GM19324 (cell line): ENCODE measurements at regions not wholly inside any gene's neighbourhood (a gene's known extent, or its start where the extent isn't known, plus 50 kb on each side); places are given as distances from the start of the nearest gene placed in this dataset.

ENCODE experiments used
- ATAC-seq: cut with Tn5 transposase; IDR thresholded peaks from one replicate; pipeline ENCODE4 v1.9.1; 2021; ENCODE audit warnings: mild to moderate bottlenecking, moderate library complexity; ENCODE audit not compliant: unreplicated experiment, low FRiP score

DNA sequence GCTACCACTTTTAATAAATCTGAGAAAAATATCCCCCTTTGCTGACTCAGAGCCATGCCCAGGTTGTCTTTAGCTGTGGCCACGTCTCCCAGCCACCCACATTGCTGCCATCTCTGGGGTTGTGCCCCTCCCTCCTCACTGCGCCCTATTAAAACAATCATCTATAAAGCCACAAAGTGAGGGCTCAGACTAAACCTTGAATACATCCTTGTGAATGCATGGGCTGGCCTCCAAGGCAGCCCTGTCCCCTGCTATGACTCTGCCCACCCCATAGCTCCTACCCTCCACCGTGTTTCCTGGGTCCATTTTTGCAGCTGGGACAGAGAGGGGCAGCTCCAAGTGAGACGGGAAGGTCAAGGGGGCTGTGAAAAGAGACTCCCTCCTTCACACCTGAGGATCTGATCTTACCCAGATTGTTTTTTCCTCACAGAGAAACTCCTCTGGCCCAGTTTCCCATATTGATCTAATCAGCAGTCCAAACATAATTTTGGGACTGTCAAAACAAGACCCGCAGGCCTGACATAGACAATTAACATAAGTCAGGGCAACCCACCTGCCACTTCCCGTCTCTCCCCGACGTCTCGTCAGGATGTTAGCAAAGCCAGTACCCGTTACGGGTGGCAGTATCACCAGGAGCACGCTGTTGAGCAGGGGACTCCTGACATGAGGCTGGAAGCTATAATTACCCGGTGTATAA is 199.0 kb downstream of the KATNAL1 start:
- no peak for ATAC-seq

DNA sequence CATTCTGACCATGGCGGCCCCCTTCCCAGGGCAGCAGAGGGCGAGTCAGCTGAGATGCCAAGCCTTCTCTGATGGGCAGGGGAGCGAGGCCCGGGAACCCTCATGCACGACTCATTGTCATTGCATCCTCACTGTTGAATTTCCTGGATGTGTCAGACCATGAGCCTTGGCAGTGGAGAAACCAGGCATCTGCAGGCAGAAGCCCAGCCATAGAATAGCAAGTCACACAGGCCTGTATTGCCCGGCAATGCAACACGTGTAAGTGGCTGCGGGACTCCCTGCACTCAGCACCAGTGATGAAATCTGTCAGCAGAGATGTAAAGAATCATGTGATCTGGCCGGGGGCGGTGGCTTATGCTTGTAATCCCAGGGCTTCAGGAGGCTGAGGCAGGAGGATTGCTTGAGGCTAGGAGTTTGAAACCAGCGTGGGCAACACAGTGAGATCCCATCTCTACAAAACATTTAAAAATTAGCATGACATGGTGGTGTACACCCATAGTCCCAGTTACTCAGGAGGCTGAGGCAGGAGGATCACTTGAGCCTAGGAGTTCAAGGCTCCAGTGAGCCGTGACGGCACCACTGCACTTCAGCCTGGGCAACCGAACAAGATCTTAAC is 199.7 kb downstream of the KATNAL1 start:
- ATAC-seq: no peak

DNA sequence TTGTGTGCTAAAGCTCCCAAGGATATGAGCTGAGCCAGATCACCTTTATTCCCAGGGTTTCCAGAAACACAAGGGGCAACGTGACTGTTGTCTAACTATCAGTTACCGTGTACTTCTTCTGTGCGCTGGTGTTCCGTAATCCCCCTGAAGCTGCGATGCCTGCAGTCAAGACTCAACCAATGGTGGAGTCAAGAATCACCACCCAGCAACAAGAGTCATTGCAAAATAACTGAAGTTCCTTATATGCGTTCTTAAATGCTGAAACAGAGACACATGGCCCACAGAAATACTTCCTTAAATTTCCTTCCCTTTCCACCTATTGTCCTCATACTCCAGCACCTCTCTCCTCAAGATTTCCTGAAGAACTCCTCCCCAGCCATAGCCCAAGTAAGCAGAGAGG is 200.2 kb downstream of the KATNAL1 start:
- no peak for ATAC-seq

DNA sequence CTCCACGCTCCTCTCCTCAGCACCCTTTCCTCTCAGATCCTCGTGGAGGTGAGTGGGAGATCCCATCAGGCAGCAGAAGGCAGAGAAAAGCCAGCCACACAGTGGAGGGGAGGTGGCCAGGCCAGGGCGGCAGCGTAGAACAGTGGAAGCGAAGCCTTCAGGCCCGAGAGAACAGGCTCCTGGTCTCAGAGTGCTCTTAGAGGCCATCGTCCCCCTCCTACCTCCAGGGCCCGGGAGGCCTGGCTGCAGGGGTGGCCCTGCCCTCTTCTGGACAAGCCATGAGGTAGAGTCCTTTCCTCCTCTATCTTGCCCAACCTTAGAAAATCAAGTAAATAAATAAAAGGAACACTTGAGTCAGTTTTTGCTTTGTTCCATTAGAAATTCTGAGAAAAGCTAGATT is 202.0 kb downstream of the KATNAL1 start:
- ATAC-seq: no peak

DNA sequence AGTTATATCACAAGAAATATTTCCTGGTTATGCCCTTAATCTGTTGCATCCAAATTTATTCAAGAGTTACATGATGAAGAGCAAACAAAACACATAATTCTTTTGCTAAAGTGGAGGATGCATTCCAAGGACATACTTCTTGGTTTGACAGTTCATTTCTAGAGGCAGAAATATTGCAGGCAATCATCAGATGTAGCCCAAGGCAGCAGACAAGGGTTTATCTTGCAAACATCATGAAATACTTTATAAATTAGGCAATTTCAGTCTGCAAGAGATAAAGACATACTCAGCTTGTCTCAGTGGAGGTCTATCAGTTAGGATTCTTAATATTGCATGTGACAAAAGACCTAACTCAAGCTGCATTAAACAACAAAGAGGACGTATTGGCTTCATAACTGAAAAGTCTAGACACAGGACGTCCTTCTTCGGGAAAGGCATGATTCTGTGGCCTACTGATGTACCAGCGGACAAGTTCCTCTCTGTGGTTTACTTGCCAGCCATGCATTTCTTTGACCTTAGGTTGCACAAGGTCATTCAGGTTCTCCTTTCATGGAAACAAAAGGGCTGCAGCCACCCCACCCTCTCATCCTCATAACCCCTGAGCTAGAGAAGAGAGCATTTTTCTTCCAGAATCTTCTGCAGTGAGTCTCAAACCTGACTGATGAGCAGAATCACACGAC is 204.1 kb downstream of the KATNAL1 start:
- no peak for ATAC-seq

DNA sequence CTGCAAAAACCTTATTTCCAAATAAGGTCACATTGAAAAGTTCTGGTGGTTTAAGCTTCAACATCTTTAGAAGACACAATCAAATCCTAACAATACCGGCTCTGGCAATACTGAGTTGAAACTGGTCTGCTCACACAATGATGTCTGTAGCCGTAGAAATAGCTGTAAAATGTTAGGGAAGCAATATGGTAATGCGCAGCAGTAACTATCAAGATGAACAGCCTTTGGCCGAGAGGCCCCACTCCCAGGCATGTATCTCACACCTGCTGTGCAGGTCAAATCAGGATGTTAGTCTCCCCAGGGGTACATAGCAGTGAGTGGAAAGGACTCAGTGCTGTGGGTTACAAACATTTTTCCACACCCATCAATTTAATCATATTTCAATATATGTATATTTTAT is 207.1 kb downstream of the KATNAL1 start:
- ATAC-seq: no peak

DNA sequence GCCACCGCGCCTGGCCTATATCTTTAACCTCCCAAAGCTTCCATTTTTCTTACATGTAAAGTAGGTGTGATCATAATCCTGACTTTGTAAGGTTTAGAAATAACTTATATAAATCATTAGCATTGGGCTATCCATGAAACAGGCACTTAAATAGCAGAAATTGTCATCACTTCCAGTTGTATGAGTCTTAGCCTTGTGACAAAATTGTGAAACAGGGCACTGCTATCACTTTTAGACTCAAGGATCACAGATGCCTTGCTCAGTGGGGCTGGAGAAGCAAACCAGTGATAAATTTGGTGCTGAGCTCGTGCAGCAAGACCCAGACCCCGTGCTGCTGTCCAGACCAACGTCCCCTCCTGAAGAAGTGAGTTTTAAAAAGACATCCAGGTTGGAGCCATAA is 209.7 kb downstream of the KATNAL1 start:
- ATAC-seq: no peak

DNA sequence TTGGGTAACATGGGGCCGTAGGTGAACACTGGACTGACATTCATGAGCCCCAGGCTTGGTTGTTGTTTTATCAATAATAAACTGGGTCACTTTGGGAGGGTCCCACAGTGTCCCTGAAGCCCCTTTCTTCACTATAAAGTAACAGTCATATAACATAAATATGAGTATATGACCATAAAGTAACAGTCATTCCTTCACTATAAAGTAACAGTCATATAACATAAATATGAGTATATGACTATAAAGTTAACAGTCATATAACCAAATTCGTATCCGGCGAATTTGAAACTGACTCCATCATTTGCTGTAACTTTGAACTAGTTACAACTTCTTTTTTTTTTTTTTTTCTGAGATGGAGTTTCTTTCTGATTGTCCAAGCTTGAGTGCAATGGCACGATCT is 210.3 kb downstream of the KATNAL1 start:
- ATAC-seq: no peak

DNA sequence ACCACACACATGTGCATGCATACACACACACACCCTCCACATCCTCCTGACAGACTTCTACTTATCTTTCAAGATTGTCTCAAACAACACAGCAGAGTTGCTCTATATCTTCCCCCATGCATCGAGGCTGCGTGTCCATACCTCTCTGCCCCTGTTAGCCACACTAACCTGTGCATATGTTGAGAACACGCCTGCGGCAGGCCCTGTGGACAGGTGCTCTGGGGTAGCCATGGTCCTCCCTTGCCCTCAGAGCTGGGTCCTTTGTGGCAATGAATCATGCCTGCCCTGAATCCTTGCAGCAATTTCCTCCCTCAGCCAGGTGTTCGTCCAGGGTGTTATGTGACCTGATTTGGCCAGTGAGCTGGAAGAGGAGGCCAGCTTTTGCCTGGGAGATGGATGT is 213.3 kb downstream of the KATNAL1 start:
- ATAC-seq: no peak

DNA sequence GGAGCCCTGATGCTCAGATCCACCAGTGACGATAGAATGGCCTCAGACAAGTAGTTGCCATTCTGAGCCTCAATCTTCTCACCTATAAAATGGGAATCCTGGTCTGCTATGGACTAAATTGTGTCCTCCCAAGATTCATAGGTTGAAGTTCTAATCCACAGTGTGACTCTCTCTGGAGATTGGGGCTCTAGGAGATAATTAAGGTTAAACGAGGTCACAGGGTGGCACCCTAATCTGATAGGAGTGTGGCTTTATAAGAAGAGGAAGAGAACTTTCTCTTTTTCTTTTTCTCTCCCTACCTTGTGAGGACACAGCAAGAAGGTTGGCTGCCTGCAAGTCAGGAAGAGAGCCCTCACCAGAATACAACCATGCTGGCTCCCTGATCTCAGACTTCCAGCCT is 214.1 kb downstream of the KATNAL1 start:
- ATAC-seq: no peak

DNA sequence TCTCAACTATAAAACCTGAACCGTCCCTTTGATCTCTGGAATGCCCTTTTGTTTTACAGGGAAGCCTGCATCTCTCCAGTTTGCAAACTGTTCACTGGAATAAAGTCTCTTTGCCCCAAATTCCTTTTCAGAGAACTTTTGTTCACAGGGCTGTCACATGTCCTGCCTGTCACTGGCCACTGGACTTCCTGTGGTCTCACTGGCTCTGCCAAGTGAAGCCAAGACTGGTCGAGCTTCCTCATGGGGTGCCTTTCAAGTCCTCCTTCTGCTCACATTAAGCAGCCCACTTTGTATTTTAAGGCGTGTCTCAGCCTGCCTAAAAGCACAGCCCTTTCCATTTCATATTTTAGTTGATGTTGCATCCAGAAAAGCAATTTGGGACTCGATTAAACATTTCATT is 215.7 kb downstream of the KATNAL1 start:
- no peak for ATAC-seq

DNA sequence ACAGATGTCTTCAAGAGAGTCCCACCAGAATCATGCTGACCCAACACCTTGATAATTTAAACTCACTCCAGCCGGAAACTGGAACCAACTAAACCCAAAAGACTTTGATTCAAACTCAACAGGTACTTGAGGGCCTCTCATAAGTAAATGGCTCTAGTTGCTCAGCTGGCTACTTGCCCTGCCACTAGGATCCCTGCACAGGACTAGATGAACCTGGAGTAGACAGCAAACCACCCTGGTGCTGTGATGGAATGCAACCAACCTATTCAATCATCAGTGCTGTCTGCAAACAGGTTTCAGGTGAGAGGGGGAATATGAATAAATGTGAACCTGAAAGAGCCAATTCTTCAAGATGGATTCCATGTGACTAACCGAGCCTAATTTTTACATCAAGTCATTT is 216.3 kb downstream of the KATNAL1 start:
- no peak for ATAC-seq

DNA sequence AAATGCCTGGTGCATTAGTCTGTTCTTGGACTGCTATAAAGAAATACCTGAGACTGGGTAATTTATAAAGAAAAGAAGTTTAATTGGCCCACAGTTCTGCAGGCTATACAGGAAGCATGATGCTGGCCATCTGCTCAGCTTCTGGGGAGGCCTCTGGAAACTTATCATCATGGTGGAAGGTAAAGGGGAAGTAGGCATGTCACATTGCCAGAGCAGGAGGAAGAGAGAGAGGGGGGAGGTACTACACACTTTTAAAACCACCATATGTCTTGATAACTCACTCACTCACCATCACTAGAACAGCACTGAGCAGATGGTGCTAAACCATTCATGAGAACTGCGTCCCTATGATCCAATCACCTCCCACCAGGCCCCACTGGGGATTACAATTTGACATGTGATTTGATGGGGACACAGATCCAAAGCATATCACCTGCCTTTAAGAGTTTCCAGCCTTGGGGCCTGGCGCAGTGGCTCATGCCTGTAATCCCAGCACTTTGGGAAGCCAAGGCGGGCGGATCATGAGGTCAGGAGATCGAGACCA is 219.0 kb downstream of the KATNAL1 start:
- ATAC-seq: no peak

DNA sequence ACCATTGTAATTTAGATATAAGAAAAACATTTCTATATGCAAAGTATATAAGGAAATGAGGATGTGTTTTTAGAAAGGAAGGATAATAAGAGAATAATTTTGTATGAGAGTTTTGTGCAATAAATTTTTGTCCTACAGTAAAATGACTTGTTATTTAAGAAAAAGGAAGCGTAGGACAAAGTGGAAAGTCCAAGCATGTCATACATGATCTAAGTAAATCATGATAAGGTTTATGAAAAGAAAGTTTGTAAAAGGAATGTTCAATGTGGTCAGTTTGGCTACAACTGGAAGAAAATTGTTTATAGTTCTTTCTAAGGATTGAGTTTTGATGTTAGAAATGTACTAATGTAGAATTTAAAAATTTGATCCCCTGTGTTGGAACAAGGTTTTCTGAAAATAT is 222.3 kb downstream of the KATNAL1 start:
- no peak for ATAC-seq

DNA sequence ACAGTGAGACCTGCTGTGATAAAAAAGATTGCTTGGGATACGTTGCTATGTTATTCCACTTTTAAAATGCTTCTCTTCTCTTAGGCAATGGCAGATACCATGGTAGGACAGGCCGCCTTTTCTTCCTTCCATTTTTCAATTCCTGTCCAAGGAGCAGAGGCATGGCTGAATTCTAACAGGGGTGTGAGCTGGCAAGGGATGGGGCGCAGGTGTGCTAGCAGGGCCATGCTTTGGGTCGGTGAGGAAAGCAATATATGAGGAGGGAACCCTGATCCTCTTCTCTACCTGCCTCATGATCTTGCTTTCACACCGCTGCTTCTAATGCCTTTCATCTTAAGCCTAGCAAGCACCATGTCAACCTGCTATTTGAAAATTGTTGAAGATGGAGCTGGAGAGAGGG is 225.0 kb downstream of the KATNAL1 start:
- ATAC-seq: no peak

DNA sequence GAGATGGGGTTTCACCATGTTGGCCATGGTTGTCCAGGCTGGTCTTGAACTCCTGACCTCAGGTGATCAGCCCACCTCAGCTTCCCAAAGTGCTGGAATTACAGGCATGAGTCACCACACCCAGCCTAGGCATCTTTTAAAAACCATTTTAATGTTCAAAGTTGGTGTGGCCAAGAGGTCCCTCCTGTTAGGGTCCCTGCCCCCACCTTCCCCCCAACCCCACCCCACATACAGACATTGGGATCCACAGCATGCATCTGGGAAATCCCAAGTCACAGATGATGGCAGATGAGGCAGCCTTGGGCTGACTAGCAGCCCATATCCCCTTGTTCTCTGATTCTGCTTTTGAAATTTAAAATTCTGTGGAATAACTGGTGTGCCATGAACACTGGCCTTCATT is 226.0 kb downstream of the KATNAL1 start:
- no peak for ATAC-seq

DNA sequence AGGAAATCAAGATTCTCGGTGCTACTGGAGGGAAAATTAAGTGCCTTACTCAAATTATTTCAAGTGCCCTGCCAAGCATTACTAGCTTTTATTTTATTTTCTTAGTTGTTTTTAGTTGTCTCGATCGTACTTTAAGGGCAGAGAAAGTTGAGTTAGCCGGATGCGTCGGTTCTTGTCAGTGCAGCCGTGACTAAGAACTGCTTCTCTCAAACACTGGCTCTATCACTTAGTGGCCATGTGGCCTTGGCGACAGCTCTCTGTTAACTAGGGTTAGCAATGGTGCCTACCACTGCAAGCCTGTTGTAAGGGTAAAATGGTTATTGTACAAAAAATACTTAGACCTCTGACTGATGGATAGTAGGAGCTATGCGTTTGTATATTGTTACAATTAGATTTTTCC is 227.8 kb downstream of the KATNAL1 start:
- ATAC-seq: no peak

DNA sequence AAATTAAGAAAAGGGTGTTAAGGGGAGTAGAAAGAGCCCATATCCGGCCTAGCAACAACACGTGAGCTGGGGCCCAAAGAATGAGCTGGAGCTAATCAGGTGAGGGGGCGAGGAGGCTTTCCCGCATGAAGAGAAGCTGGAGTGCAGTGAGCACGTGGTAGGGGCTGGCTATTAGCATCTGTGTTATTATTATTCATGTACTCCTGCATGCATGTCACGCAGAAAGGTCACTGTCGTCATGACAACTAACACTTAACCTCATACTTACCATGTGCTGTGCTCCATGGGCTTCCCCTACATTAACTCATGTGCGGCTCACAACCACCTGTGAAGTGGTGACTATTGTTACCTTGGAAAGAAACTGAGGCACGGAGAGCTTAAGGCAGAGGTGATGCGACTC is 227.6 kb upstream of the UBL3 start:
- no peak for ATAC-seq

DNA sequence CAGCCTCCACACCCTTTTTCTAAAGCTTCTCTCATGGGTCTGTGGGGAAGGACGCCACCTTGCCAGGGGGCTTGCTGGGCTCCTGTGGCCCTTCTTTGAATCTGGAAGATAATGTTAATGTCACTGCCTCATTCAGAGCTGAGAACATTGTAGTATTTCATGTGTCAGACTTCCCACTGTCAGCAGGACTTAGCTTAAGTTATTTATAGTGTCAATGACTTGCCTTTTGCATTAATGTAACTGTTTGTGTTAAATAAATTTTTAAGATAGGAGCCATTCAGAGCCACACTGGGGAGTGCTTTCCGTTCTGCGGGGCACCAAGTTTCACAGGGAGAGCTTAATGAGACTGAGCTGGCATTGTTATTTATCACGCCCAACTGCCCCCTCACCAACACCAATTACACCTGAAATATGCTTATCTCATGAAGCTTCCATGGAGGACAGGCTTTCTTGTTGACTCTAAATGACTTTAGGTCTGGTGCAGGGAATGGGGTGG is 226.9 kb upstream of the UBL3 start:
- ATAC-seq: no peak

DNA sequence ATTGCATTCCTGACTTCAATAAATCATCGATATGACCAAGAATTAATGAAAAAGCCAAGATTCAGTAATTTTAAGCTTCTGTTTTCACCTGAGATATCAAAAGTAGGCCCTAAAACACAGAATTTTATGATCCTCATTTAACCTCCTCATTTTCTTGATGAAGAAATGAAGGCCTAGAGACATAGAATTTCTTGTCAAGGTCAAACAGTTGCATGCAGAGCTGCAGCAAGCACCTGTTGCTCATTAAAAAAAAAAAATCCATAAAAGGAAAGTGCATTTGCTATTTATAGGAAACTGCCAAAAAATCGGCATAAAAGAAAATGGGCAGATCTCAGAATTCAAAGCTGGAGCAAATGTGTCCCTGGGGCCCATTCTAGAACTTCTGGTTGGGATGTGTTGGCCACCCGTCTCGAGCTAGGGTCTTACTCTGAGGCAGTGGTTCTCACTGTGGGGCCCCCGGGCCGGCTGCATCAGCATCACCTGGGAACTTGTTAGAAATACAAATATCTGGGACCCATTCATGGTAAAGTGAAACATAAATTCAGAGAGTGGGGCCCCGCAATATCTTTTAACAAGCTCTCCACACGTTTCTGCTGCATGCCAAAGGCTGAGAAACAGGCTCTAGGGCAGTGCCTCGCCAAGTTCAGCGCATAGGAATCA is 224.7 kb upstream of the UBL3 start:
- ATAC-seq: no peak

DNA sequence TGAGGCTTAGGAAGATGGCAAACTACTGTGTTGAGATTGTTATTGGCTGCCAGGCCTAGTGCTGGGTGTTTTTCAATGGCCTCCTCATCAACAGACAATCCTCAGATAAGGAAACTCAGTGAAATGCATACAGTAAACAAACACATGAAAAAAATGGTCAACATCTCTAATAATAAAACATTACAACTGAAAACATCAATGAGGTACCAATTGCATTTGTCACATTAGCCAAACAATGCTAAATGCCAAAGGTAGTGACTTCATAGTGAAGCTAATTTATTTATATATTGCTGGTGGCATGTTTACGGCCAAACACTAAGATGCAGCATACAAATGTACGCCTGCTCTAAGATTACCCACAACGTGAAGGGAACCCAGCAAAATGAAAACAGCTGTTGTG is 224.0 kb upstream of the UBL3 start:
- no peak for ATAC-seq
